RWPE1 (cell line): ENCODE measurements at regions not wholly inside any gene's neighbourhood (a gene's known extent, or its start where the extent isn't known, plus 50 kb on each side); places are given as distances from the start of the nearest gene placed in this dataset.

ENCODE experiments used
- CTCF ChIA-PET: fragments of 350-600 bp; sonication (Branson Sonifier 250); formaldehyde crosslinking; extraction: SDS; loops from one replicate; lab custom pipeline; 2021; lab: Yijun Ruan, JAX
- POLR2A ChIA-PET: fragments of 400-600 bp; formaldehyde crosslinking; extraction: SDS; loops from one replicate; lab custom pipeline; 2020; ENCODE audit warnings: antibody characterized with exemption; ENCODE audit not compliant: low non-redundant PET; lab: Yijun Ruan, JAX
- DNase-seq: peaks from one replicate; pipeline ENCODE4 v3.0.0; 2012; ENCODE audit warnings: low spot score
- H3K27ac ChIP-seq: fragments of 450-650 bp; 2 replicates; pipeline ENCODE4 v1.5.1; 2017
- CTCF ChIP-seq: fragments of 450-650 bp; conservative IDR thresholded peaks from 2 replicates; pipeline ENCODE4 v1.5.1; 2017; ENCODE audit warnings: low read depth, mild to moderate bottlenecking

GRCh38 chr18:29496152-29496680, 1319.3 kb upstream of the CDH2 start:
- no peak for TF ChIP-seq CTCF
- no peak overlapping the region for H3K27ac ChIP-seq
- CTCF ChIA-PET: no interaction called here
- DNase-seq: no peak
- POLR2A ChIA-PET: no interaction called here

GRCh38 chr18:29494371-29494770, 1317.4 kb upstream of the CDH2 start:
- CTCF ChIA-PET: no interaction called here
- POLR2A ChIA-PET: no interaction called here
- no peak overlapping the region for H3K27ac ChIP-seq
- no peak for DNase-seq
- no peak for TF ChIP-seq CTCF

- ChIA-PET CTCF (no interaction called here), POLR2A (no interaction called here)
- H3K27ac ChIP-seq: no peak overlapping the region
- TF ChIP-seq CTCF: no peak
- no peak for DNase-seq
Observed at GRCh38 chr18:29491907-29492306, 1315.0 kb upstream of the CDH2 start.

- no peak for DNase-seq
- TF ChIP-seq CTCF: no peak
- CTCF ChIA-PET: no interaction called here
- POLR2A ChIA-PET: no interaction called here
- H3K27ac ChIP-seq: no peak overlapping the region
Observed at GRCh38 chr18:29488617-29489016, 1311.7 kb upstream of the CDH2 start.

GRCh38 chr18:29465526-29465925, 1288.6 kb upstream of the CDH2 start:
- no peak for TF ChIP-seq CTCF
- no peak overlapping the region for H3K27ac ChIP-seq
- ChIA-PET CTCF (no interaction called here), POLR2A (no interaction called here)
- no peak for DNase-seq

GRCh38 chr18:29459972-29460371, 1283.0 kb upstream of the CDH2 start:
- no peak for DNase-seq
- CTCF ChIA-PET: no interaction called here
- H3K27ac ChIP-seq: no peak overlapping the region
- POLR2A ChIA-PET: no interaction called here
- no peak for TF ChIP-seq CTCF
